IPS-15b (cell line): ENCODE measurements at regions not wholly inside any gene's neighbourhood (a gene's known extent, or its start where the extent isn't known, plus 50 kb on each side); places are given as distances from the start of the nearest gene placed in this dataset.

Experiments
- H3K27me3 ChIP-seq: one replicate; pipeline ENCODE4 v1.6.1; 2013; ENCODE audit warnings: low read length; ENCODE audit not compliant: control insufficient read depth, insufficient read depth
- H3K36me3 ChIP-seq: one replicate; pipeline ENCODE4 v1.6.1; 2013; ENCODE audit warnings: low read length; ENCODE audit not compliant: control insufficient read depth, insufficient read depth
- H3K4me1 ChIP-seq: one replicate; pipeline ENCODE4 v1.6.1; 2013; ENCODE audit warnings: mild to moderate bottlenecking, low read length; ENCODE audit not compliant: control insufficient read depth, insufficient read depth
- H3K4me3 ChIP-seq: one replicate; pipeline ENCODE4 v1.5.1; 2013; ENCODE audit warnings: low read depth, low read length
- H3K9ac ChIP-seq: one replicate; pipeline ENCODE4 v1.6.1; 2013; ENCODE audit warnings: low read depth, mild to moderate bottlenecking, low read length
- H3K9me3 ChIP-seq: one replicate; pipeline ENCODE4 v1.6.1; 2013; ENCODE audit warnings: mild to moderate bottlenecking, low read length; ENCODE audit not compliant: control insufficient read depth, insufficient read depth

GRCh38 chr10:3473271-3473670 lies 300.7 kb upstream of the PITRM1 start:
- no peaks in the 10 kb centered on the region for H3K27me3 ChIP-seq
- H3K36me3 ChIP-seq: no peaks in the 10 kb centered on the region
- H3K4me3 ChIP-seq: no peak overlapping the region
- no peak overlapping the region for H3K9ac ChIP-seq
- H3K4me1 ChIP-seq: no peaks in the 10 kb centered on the region
- H3K9me3 ChIP-seq: no peaks in the 10 kb centered on the region

- Histone ChIP-seq H3K4me3 (no peak overlapping the region), H3K27me3 (no peaks in the 10 kb centered on the region), H3K9me3 (no peaks in the 10 kb centered on the region), H3K4me1 (no peaks in the 10 kb centered on the region), H3K9ac (no peak overlapping the region), H3K36me3 (no peaks in the 10 kb centered on the region)
Observed at GRCh38 chr10:3472287-3473051, 299.9 kb upstream of the PITRM1 start.

- H3K4me3 ChIP-seq: no peak overlapping the region
- no peaks in the 10 kb centered on the region for H3K36me3 ChIP-seq
- H3K9ac ChIP-seq: no peak overlapping the region
Observed at GRCh38 chr10:3471927-3472286, 299.3 kb upstream of the PITRM1 start.

GRCh38 chr10:3471472-3471871 lies 298.9 kb upstream of the PITRM1 start:
- H3K4me1 ChIP-seq: no peaks in the 10 kb centered on the region
- no peaks in the 10 kb centered on the region for H3K27me3 ChIP-seq
- no peak overlapping the region for H3K9ac ChIP-seq
- H3K9me3 ChIP-seq: no peaks in the 10 kb centered on the region
- H3K36me3 ChIP-seq: no peaks in the 10 kb centered on the region
- H3K4me3 ChIP-seq: no peak overlapping the region

More at GRCh38 chr10:3471927-3472286, 299.3 kb upstream of the PITRM1 start:
- H3K9me3 ChIP-seq: no peaks in the 10 kb centered on the region
- no peaks in the 10 kb centered on the region for H3K27me3 ChIP-seq
- no peaks in the 10 kb centered on the region for H3K4me1 ChIP-seq

- H3K9me3 ChIP-seq: no peaks in the 10 kb centered on the region
- no peak overlapping the region for H3K4me3 ChIP-seq
- H3K4me1 ChIP-seq: no peaks in the 10 kb centered on the region
- H3K9ac ChIP-seq: no peak overlapping the region
- no peaks in the 10 kb centered on the region for H3K36me3 ChIP-seq
- H3K27me3 ChIP-seq: no peaks in the 10 kb centered on the region
Observed at GRCh38 chr10:3470191-3470590, 297.6 kb upstream of the PITRM1 start.

- no peak overlapping the region for H3K9ac ChIP-seq
Observed at GRCh38 chr10:3469639-3470020, 297.0 kb upstream of the PITRM1 start.

GRCh38 chr10:3468919-3469638 lies 296.5 kb upstream of the PITRM1 start:
- Histone ChIP-seq H3K9ac (no peak overlapping the region), H3K36me3 (no peaks in the 10 kb centered on the region), H3K27me3 (no peaks in the 10 kb centered on the region), H3K9me3 (no peaks in the 10 kb centered on the region), H3K4me3 (no peak overlapping the region), H3K4me1 (no peaks in the 10 kb centered on the region)

More at GRCh38 chr10:3469639-3470020, 297.0 kb upstream of the PITRM1 start:
- Histone ChIP-seq H3K4me3 (no peak overlapping the region), H3K4me1 (no peaks in the 10 kb centered on the region), H3K9me3 (no peaks in the 10 kb centered on the region), H3K27me3 (no peaks in the 10 kb centered on the region), H3K36me3 (no peaks in the 10 kb centered on the region)

- no peak overlapping the region for H3K4me3 ChIP-seq
- H3K27me3 ChIP-seq: no peaks in the 10 kb centered on the region
- no peaks in the 10 kb centered on the region for H3K36me3 ChIP-seq
- H3K9me3 ChIP-seq: no peaks in the 10 kb centered on the region
- no peaks in the 10 kb centered on the region for H3K4me1 ChIP-seq
- no peak overlapping the region for H3K9ac ChIP-seq
Observed at GRCh38 chr10:3467052-3467951, 294.7 kb upstream of the PITRM1 start.

GRCh38 chr10:3465406-3465891 lies 292.9 kb upstream of the PITRM1 start:
- Histone ChIP-seq H3K4me1 (no peaks in the 10 kb centered on the region), H3K4me3 (no peak overlapping the region), H3K27me3 (no peaks in the 10 kb centered on the region), H3K9ac (no peak overlapping the region), H3K9me3 (no peaks in the 10 kb centered on the region), H3K36me3 (no peaks in the 10 kb centered on the region)

GRCh38 chr10:3464760-3465405 lies 292.3 kb upstream of the PITRM1 start:
- no peak overlapping the region for H3K9ac ChIP-seq
- no peaks in the 10 kb centered on the region for H3K9me3 ChIP-seq
- no peak overlapping the region for H3K4me3 ChIP-seq
- no peaks in the 10 kb centered on the region for H3K27me3 ChIP-seq
- no peaks in the 10 kb centered on the region for H3K4me1 ChIP-seq
- H3K36me3 ChIP-seq: no peaks in the 10 kb centered on the region

GRCh38 chr10:3460420-3461128 lies 288.0 kb upstream of the PITRM1 start:
- Histone ChIP-seq H3K27me3 (no peaks in the 10 kb centered on the region), H3K4me1 (no peaks in the 10 kb centered on the region), H3K9me3 (no peaks in the 10 kb centered on the region), H3K9ac (no peak overlapping the region), H3K36me3 (no peaks in the 10 kb centered on the region), H3K4me3 (no peak overlapping the region)
